ENCODE measurements at regions not wholly inside any gene's neighbourhood (a gene's known extent, or its start where the extent isn't known, plus 50 kb on each side); places are given as distances from the start of the nearest gene placed in this dataset.

- no peak for DNase-seq
Measured at GRCh38 chr4:119739796-119740195, 111.2 kb upstream of the PDE5A start.

GRCh38 chr4:119738901-119739300 lies 110.3 kb upstream of the PDE5A start:
- DNase-seq = no peak

- no peak for DNase-seq
Measured at GRCh38 chr4:119736559-119736958, 108.0 kb upstream of the PDE5A start.

- no peak for DNase-seq
Measured at GRCh38 chr4:119735165-119735651, 106.6 kb upstream of the PDE5A start.

GRCh38 chr4:119733431-119733830 lies 104.8 kb upstream of the PDE5A start:
- no peak for DNase-seq

GRCh38 chr4:119731778-119732177 lies 103.2 kb upstream of the PDE5A start:
- no peak for DNase-seq

GRCh38 chr4:119731146-119731742 lies 102.6 kb upstream of the PDE5A start:
- DNase-seq = no peak

- DNase-seq = no peak
Measured at GRCh38 chr4:119730671-119730950, 102.0 kb upstream of the PDE5A start.

GRCh38 chr4:119729835-119730670 lies 101.4 kb upstream of the PDE5A start:
- DNase-seq = peak; percentile 45

GRCh38 chr4:119728692-119729593 lies 100.3 kb upstream of the PDE5A start:
- no peak for DNase-seq

- DNase-seq = no peak
Measured at GRCh38 chr4:119728185-119728584, 99.6 kb upstream of the PDE5A start.

- no peak for DNase-seq
Measured at GRCh38 chr4:119726505-119726904, 97.9 kb upstream of the PDE5A start.

- DNase-seq = no peak
Measured at GRCh38 chr4:119725688-119726330, 97.2 kb upstream of the PDE5A start.

- DNase-seq = no peak
Measured at GRCh38 chr4:119725011-119725410, 96.4 kb upstream of the PDE5A start.

- DNase-seq = no peak
Measured at GRCh38 chr4:119722670-119723069, 94.1 kb upstream of the PDE5A start.

GRCh38 chr4:119721878-119722277 lies 93.3 kb upstream of the PDE5A start:
- DNase-seq = no peak

- no peak for DNase-seq
Measured at GRCh38 chr4:119715490-119716445, 87.2 kb upstream of the PDE5A start.

GRCh38 chr4:119709418-119709817 lies 80.8 kb upstream of the PDE5A start:
- no peak for DNase-seq

- DNase-seq = no peak
Measured at GRCh38 chr4:119707336-119707735, 78.7 kb upstream of the PDE5A start.

GRCh38 chr4:119706804-119707203 lies 78.2 kb upstream of the PDE5A start:
- no peak for DNase-seq

GRCh38 chr4:119697887-119698393 lies 69.3 kb upstream of the PDE5A start:
- DNase-seq = no peak

- DNase-seq = no peak
Measured at GRCh38 chr4:119696963-119697362, 68.4 kb upstream of the PDE5A start.
